WTC11 (cell line): ENCODE measurements at regions not wholly inside any gene's neighbourhood (a gene's known extent, or its start where the extent isn't known, plus 50 kb on each side); places are given as distances from the start of the nearest gene placed in this dataset.

ENCODE experiments used
- ATAC-seq: fragments of 200-7000 bp; cut with Tn5 transposase; 2 replicates; pipeline ENCODE4 v1.10.0; 2021; ENCODE audit warnings: mild to moderate bottlenecking, moderate library complexity
- CTCF ChIA-PET: fragments of 300-600 bp; sonication (Branson Sonifier 250); formaldehyde crosslinking; loops from one replicate; lab custom pipeline; 2021; ENCODE audit warnings: antibody characterized with exemption; lab: Charles Lee
- POLR2A ChIA-PET: fragments of 350-600 bp; sonication (Branson Sonifier 250); formaldehyde crosslinking; loops from one replicate; lab custom pipeline; 2021; ENCODE audit warnings: antibody characterized with exemption; lab: Charles Lee
- DNase-seq: peaks from one replicate; pipeline ENCODE4 v3.0.0; 2021; ENCODE audit warnings: low spot score
- H3K27ac Mint-ChIP-seq: 2 replicates; pipeline ENCODE4 v1.8.0; 2021; ENCODE audit warnings: mixed read lengths
- H3K27me3 Mint-ChIP-seq: 2 replicates; pipeline ENCODE4 v1.8.0; 2021; ENCODE audit warnings: low read depth, mild to moderate bottlenecking, moderate library complexity, mixed read lengths
- H3K36me3 Mint-ChIP-seq: 2 replicates; pipeline ENCODE4 v1.8.0; 2021; ENCODE audit warnings: mixed read lengths
- H3K4me1 Mint-ChIP-seq: 2 replicates; pipeline ENCODE4 v1.8.0; 2022; ENCODE audit warnings: mixed read lengths
- H3K4me3 Mint-ChIP-seq: 2 replicates; pipeline ENCODE4 v1.8.0; 2021; ENCODE audit warnings: mild to moderate bottlenecking, moderate library complexity, mixed read lengths
- H3K9me3 Mint-ChIP-seq: 2 replicates; pipeline ENCODE4 v1.8.0; 2021; ENCODE audit warnings: mixed read lengths
- CBFB ChIP-seq: sonication (generic); formaldehyde crosslinking; IDR thresholded peaks from 2 replicates; pipeline ENCODE4 v1.8.1; 2022; ENCODE audit warnings: mild to moderate bottlenecking, low read depth, missing genetic modification reagents
- ETV6 ChIP-seq: sonication (generic); formaldehyde crosslinking; IDR thresholded peaks from 2 replicates; pipeline ENCODE4 v1.8.1; 2022; ENCODE audit warnings: mild to moderate bottlenecking, missing genetic modification reagents
- NFE2L1 ChIP-seq: sonication (generic); formaldehyde crosslinking; IDR thresholded peaks from 2 replicates; pipeline ENCODE4 v1.8.1; 2023; ENCODE audit warnings: missing genetic modification reagents
- NR1H2 ChIP-seq: sonication (generic); formaldehyde crosslinking; IDR thresholded peaks from 2 replicates; pipeline ENCODE4 v1.9.0; 2021; ENCODE audit warnings: mild to moderate bottlenecking, moderate library complexity, missing genetic modification reagents
- OVOL2 ChIP-seq: fragments of 250-450 bp; sonication (Bioruptor Pico); IDR thresholded peaks from 2 replicates; pipeline ENCODE4 v1.9.0; 2021; ENCODE audit warnings: mild to moderate bottlenecking, borderline replicate concordance
- RELA ChIP-seq: sonication (generic); formaldehyde crosslinking; IDR thresholded peaks from 2 replicates; pipeline ENCODE4 v1.8.1; 2022; ENCODE audit warnings: missing genetic modification reagents, mild to moderate bottlenecking, borderline replicate concordance
- SMAD3 ChIP-seq: sonication (generic); formaldehyde crosslinking; IDR thresholded peaks from 2 replicates; pipeline ENCODE4 v1.8.0; 2022; ENCODE audit warnings: missing genetic modification reagents, mild to moderate bottlenecking, borderline replicate concordance
- SOX15 ChIP-seq: fragments of 250-450 bp; sonication (Bioruptor Pico); IDR thresholded peaks from 2 replicates; pipeline ENCODE4 v1.9.0; 2021; ENCODE audit warnings: mild to moderate bottlenecking
- TCF7 ChIP-seq: sonication (generic); formaldehyde crosslinking; IDR thresholded peaks from 2 replicates; pipeline ENCODE4 v1.8.0; 2022; ENCODE audit warnings: mild to moderate bottlenecking, low read depth, missing genetic modification reagents, moderate library complexity
- TEAD1 ChIP-seq: sonication (generic); formaldehyde crosslinking; IDR thresholded peaks from 2 replicates; pipeline ENCODE4 v1.8.0; 2022; ENCODE audit warnings: mild to moderate bottlenecking, missing genetic modification reagents
- TP53 ChIP-seq: sonication (generic); formaldehyde crosslinking; IDR thresholded peaks from 2 replicates; pipeline ENCODE4 v1.8.1; 2023; ENCODE audit warnings: mild to moderate bottlenecking, missing genetic modification reagents
- ZNF121 ChIP-seq: sonication (generic); formaldehyde crosslinking; IDR thresholded peaks from 2 replicates; pipeline ENCODE4 v1.8.0; 2023; ENCODE audit warnings: missing genetic modification reagents
- ZNF219 ChIP-seq: sonication (generic); formaldehyde crosslinking; IDR thresholded peaks from 2 replicates; pipeline ENCODE4 v1.8.0; 2023; ENCODE audit warnings: missing genetic modification reagents, mild to moderate bottlenecking, borderline replicate concordance
- TF ChIP-seq, protein P1 (sequence below): sonication (generic); formaldehyde crosslinking; IDR thresholded peaks from 2 replicates; pipeline ENCODE4 v1.8.0; 2022; ENCODE audit warnings: mild to moderate bottlenecking, missing genetic modification reagents
- TF ChIP-seq, protein P2 (sequence below): fragments of 250-450 bp; sonication (Bioruptor Pico); IDR thresholded peaks from 2 replicates; pipeline ENCODE4 v1.9.0; 2021; ENCODE audit warnings: moderate library complexity, mild to moderate bottlenecking, inconsistent platforms, borderline replicate concordance
- TF ChIP-seq, protein P3 (sequence below): sonication (generic); formaldehyde crosslinking; conservative IDR thresholded peaks from 2 replicates; pipeline ENCODE4 v1.8.1; 2023; ENCODE audit warnings: mild to moderate bottlenecking, low read depth, missing genetic modification reagents, moderate library complexity
- TF ChIP-seq, protein P4 (sequence below): fragments of 250-450 bp; sonication (Bioruptor Pico); IDR thresholded peaks from 2 replicates; pipeline ENCODE4 v1.9.0; 2021; ENCODE audit warnings: mild to moderate bottlenecking, borderline replicate concordance
- TF ChIP-seq, protein P5 (sequence below): sonication (generic); formaldehyde crosslinking; IDR thresholded peaks from 2 replicates; pipeline ENCODE4 v1.8.1; 2022; ENCODE audit warnings: missing genetic modification reagents, borderline replicate concordance
- TF ChIP-seq, protein P6 (sequence below): sonication (generic); formaldehyde crosslinking; IDR thresholded peaks from 2 replicates; pipeline ENCODE4 v1.8.1; 2022; ENCODE audit warnings: mild to moderate bottlenecking, moderate library complexity, missing genetic modification reagents
- TF ChIP-seq, protein P7 (sequence below): sonication (generic); formaldehyde crosslinking; IDR thresholded peaks from 2 replicates; pipeline ENCODE4 v1.8.1; 2022; ENCODE audit warnings: low read depth, mild to moderate bottlenecking, moderate library complexity, missing genetic modification reagents, borderline replicate concordance

DNA sequence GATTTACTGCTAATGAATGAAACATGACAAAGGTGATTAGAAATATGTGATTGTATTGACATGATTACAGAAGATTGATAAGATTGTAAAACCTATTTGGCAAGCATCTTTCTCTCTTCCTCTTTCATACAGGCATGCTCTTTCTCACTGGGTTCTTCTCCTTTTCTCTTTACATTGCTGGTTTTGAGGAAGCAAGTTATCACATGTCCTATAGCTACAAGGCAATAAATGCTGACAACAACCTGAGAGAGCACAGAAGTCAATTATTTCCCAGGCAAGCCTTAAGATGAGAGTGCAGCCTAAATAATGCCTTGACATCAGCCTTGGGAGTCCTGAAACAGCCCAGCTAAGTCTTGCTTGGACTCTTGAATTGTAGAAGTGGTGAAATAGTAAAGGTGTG, 875.0 kb downstream of the SLITRK1 start (continued):
- TF ChIP-seq, protein P1, sequence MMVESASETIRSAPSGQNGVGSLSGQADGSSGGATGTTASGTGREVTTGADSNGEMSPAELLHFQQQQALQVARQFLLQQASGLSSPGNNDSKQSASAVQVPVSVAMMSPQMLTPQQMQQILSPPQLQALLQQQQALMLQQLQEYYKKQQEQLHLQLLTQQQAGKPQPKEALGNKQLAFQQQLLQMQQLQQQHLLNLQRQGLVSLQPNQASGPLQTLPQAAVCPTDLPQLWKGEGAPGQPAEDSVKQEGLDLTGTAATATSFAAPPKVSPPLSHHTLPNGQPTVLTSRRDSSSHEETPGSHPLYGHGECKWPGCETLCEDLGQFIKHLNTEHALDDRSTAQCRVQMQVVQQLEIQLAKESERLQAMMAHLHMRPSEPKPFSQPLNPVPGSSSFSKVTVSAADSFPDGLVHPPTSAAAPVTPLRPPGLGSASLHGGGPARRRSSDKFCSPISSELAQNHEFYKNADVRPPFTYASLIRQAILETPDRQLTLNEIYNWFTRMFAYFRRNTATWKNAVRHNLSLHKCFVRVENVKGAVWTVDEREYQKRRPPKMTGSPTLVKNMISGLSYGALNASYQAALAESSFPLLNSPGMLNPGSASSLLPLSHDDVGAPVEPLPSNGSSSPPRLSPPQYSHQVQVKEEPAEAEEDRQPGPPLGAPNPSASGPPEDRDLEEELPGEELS (CRISPR knock-in tag) = no peak
- TF ChIP-seq SOX15 = no peak
- no peak for TF ChIP-seq TCF7 (CRISPR knock-in tag)
- TF ChIP-seq TEAD1 (CRISPR knock-in tag) = no peak
- no peak for TF ChIP-seq CBFB (CRISPR knock-in tag)
- TF ChIP-seq, protein P2, sequence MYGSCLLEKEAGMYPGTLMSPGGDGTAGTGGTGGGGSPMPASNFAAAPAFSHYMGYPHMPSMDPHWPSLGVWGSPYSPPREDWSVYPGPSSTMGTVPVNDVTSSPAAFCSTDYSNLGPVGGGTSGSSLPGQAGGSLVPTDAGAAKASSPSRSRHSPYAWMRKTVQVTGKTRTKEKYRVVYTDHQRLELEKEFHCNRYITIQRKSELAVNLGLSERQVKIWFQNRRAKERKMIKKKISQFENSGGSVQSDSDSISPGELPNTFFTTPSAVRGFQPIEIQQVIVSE (CRISPR knock-in tag) = no peak
- no peak for TF ChIP-seq RELA (CRISPR knock-in tag)
- TF ChIP-seq, protein P3, sequence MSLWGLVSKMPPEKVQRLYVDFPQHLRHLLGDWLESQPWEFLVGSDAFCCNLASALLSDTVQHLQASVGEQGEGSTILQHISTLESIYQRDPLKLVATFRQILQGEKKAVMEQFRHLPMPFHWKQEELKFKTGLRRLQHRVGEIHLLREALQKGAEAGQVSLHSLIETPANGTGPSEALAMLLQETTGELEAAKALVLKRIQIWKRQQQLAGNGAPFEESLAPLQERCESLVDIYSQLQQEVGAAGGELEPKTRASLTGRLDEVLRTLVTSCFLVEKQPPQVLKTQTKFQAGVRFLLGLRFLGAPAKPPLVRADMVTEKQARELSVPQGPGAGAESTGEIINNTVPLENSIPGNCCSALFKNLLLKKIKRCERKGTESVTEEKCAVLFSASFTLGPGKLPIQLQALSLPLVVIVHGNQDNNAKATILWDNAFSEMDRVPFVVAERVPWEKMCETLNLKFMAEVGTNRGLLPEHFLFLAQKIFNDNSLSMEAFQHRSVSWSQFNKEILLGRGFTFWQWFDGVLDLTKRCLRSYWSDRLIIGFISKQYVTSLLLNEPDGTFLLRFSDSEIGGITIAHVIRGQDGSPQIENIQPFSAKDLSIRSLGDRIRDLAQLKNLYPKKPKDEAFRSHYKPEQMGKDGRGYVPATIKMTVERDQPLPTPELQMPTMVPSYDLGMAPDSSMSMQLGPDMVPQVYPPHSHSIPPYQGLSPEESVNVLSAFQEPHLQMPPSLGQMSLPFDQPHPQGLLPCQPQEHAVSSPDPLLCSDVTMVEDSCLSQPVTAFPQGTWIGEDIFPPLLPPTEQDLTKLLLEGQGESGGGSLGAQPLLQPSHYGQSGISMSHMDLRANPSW (CRISPR knock-in tag) = no peak
- TF ChIP-seq ZNF219 (CRISPR knock-in tag) = no peak
- TF ChIP-seq NFE2L1 (CRISPR knock-in tag) = no peak
- no peak for TF ChIP-seq TP53 (CRISPR knock-in tag)

DNA sequence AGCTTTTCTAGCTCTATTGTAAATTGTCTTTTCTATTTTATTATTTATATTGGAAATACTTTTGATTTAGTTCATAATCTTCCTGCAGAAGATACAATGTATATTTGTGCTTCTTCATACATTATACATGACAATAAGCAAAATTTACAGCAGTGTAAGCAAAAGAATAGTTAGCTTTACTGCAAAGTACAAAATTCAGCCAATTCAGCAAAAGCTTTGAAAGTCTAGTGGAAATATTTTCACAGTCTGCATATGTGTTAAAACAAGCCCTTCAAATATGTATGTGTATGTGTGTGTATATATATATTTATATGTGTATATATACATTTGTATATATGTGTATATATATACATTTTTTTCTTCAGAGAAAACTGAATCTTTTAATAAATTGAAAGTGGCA, 879.1 kb downstream of the SLITRK1 start:
- Mint-ChIP-seq H3K9me3 (peaks cover 5% of the 10 kb centered on the region), H3K27me3 (no peaks in the 10 kb centered on the region), H3K4me3 (no peak overlapping the region), H3K27ac (no peak overlapping the region), H3K36me3 (no peaks in the 10 kb centered on the region), H3K4me1 (no peaks in the 10 kb centered on the region)
- DNase-seq (no peak), ATAC-seq (no peak)
- POLR2A ChIA-PET = no interaction called here
- TF ChIP-seq SMAD3 (CRISPR knock-in tag) (no peak), NR1H2 (CRISPR knock-in tag) (no peak), OVOL2 (CRISPR knock-in tag) (no peak), ETV6 (no peak), ZNF121 (CRISPR knock-in tag) (no peak)
- TF ChIP-seq, protein P4, sequence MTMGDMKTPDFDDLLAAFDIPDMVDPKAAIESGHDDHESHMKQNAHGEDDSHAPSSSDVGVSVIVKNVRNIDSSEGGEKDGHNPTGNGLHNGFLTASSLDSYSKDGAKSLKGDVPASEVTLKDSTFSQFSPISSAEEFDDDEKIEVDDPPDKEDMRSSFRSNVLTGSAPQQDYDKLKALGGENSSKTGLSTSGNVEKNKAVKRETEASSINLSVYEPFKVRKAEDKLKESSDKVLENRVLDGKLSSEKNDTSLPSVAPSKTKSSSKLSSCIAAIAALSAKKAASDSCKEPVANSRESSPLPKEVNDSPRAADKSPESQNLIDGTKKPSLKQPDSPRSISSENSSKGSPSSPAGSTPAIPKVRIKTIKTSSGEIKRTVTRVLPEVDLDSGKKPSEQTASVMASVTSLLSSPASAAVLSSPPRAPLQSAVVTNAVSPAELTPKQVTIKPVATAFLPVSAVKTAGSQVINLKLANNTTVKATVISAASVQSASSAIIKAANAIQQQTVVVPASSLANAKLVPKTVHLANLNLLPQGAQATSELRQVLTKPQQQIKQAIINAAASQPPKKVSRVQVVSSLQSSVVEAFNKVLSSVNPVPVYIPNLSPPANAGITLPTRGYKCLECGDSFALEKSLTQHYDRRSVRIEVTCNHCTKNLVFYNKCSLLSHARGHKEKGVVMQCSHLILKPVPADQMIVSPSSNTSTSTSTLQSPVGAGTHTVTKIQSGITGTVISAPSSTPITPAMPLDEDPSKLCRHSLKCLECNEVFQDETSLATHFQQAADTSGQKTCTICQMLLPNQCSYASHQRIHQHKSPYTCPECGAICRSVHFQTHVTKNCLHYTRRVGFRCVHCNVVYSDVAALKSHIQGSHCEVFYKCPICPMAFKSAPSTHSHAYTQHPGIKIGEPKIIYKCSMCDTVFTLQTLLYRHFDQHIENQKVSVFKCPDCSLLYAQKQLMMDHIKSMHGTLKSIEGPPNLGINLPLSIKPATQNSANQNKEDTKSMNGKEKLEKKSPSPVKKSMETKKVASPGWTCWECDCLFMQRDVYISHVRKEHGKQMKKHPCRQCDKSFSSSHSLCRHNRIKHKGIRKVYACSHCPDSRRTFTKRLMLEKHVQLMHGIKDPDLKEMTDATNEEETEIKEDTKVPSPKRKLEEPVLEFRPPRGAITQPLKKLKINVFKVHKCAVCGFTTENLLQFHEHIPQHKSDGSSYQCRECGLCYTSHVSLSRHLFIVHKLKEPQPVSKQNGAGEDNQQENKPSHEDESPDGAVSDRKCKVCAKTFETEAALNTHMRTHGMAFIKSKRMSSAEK = no peak
- TF ChIP-seq, protein P5, sequence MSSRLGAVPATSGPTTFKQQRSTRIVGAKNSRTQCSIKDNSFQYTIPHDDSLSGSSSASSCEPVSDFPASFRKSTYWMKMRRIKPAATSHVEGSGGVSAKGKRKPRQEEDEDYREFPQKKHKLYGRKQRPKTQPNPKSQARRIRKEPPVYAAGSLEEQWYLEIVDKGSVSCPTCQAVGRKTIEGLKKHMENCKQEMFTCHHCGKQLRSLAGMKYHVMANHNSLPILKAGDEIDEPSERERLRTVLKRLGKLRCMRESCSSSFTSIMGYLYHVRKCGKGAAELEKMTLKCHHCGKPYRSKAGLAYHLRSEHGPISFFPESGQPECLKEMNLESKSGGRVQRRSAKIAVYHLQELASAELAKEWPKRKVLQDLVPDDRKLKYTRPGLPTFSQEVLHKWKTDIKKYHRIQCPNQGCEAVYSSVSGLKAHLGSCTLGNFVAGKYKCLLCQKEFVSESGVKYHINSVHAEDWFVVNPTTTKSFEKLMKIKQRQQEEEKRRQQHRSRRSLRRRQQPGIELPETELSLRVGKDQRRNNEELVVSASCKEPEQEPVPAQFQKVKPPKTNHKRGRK = no peak
- TF ChIP-seq, protein P6, sequence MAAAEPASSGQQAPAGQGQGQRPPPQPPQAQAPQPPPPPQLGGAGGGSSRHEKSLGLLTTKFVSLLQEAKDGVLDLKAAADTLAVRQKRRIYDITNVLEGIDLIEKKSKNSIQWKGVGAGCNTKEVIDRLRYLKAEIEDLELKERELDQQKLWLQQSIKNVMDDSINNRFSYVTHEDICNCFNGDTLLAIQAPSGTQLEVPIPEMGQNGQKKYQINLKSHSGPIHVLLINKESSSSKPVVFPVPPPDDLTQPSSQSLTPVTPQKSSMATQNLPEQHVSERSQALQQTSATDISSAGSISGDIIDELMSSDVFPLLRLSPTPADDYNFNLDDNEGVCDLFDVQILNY (CRISPR knock-in tag) = no peak
- TF ChIP-seq, protein P7, sequence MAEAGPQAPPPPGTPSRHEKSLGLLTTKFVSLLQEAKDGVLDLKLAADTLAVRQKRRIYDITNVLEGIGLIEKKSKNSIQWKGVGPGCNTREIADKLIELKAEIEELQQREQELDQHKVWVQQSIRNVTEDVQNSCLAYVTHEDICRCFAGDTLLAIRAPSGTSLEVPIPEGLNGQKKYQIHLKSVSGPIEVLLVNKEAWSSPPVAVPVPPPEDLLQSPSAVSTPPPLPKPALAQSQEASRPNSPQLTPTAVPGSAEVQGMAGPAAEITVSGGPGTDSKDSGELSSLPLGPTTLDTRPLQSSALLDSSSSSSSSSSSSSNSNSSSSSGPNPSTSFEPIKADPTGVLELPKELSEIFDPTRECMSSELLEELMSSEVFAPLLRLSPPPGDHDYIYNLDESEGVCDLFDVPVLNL (CRISPR knock-in tag) = no peak
- CTCF ChIA-PET = no interaction called here
